Right lobe of liver (tissue), 4 donors: ENCODE measurements at regions not wholly inside any gene's neighbourhood (a gene's known extent, or its start where the extent isn't known, plus 50 kb on each side); places are given as distances from the start of the nearest gene placed in this dataset.

ENCODE experiments used
- CTCF ChIP-seq, 4 donors: fragments of 200-600 bp in 3 of 4; fragments of 450-650 bp in 1 of 4; IDR thresholded peaks; one replicate each; pipeline versions ENCODE4 v1.5.1 to v1.8.0; 2016 to 2022; ENCODE audit warnings: antibody characterized with exemption in 4 of 4, mild to moderate bottlenecking in 2 of 4
- POLR2A ChIP-seq: fragments of 450-650 bp; IDR thresholded peaks from one replicate; pipeline ENCODE4 v1.6.1; 2017; ENCODE audit warnings: antibody characterized with exemption, mild to moderate bottlenecking
- donor health status: DM: no; HTN: no; CAD: no.
- donor health status: DM: no; HTN: no; CAD: no.
- donor health status: DM: no; HTN: yes; CAD: no.

- TF ChIP-seq POLR2A (no peak), CTCF (IDR thresholded peaks at IDR 0.05) (no peak)
Measured at GRCh38 chr3:170653801-170654200, 67.9 kb upstream of the SLC7A14 start.
